HG03095 (cell line): ENCODE measurements at regions not wholly inside any gene's neighbourhood (a gene's known extent, or its start where the extent isn't known, plus 50 kb on each side); places are given as distances from the start of the nearest gene placed in this dataset.
"Not testable (repeated sequence)": the region's sequence is repeated elsewhere in the genome, so short reads cannot be mapped to it uniquely, and the experiment has no call there.

Experiments used
- ATAC-seq: cut with Tn5 transposase; IDR thresholded peaks from one replicate; pipeline ENCODE4 v1.9.1; 2021; ENCODE audit warnings: moderate library complexity; ENCODE audit not compliant: unreplicated experiment

DNA sequence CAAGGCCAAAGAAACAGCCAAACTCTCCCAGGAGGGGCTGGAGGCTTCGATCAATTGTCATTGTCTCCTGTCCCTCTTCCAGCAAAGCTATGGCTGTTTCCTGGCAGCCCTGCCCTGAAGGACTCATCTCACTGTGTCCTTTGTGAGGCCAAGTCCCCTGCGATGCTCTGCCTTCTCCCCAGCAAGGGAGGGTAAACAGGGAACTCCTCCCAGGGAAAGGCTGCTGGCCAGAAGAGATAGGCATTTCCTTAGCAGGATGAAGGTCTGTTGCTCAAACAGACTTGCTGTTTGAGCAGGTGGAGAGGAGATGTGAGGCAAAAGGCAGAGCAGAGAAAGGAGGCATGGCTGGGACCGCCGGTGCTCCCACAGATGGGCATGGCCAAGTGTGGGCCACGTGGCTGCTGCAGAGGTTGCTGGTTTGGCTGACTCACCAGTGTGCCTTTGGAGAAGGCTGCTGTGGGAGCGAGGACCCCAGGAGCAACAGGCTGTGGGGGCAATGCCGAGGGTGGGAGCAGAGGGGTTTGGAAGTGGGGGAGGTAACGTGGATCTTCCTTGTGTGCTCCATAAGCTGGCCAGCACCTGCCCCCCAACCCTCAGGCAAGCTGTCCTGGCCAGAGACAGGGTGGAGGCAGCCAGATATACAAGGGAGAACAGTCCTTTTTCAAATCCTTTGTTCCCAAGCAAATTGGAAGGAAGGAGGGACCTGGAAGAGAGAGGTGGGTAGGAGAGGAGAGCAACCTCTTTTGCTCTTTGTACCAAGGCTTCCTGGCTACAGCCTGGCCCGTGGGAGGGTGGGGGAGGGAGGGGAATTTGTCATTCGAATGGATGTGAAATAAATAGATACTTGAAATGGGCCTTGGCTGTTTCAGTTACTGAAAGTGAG is 449.8 kb downstream of the SIPA1L2 start:
- ATAC-seq, result no peak

- no peak for ATAC-seq
Observed at GRCh38 chr1:232178191-232178590, 451.7 kb downstream of the SIPA1L2 start.

GRCh38 chr1:232177438-232177837 is 452.5 kb downstream of the SIPA1L2 start:
- no peak for ATAC-seq

DNA sequence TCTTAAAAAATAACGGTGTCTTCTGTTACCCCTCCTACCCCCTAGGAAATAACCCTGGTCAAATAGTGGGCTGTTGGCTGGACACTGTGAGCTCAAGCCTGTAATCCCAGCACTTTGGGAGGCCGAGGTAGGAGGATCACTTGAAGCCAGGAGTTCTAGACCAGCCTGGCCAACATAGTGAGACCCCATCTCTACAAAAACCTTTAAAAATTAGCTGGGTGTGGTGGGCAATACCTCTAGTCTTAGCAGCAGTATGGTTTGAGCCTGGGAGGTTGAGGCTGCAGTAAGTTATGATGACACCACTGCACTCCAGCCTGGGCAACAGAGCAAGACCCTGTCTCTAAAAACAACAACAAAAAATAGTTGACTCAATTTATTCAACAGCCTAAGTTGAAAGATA is 453.7 kb downstream of the SIPA1L2 start:
- ATAC-seq, result no peak

DNA sequence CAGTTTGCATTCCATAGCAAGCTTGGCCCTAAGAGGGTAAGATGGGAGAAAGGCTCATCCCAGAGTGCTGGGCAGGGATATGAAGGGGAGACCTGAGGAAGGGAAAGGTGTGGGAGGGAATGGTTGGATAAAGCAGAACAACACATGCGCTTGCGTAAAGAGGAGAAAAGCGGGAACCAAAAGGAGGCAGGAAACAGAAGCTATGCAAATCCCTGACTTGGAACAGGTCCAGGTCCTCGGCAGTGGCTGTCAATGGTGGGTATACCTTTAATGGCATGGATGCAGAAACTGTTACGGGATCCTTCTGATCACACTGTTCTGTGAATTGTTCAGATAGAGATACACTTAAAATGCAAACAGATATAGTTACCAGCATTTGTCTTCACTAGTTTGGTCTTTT is 455.6 kb downstream of the SIPA1L2 start:
- no peak for ATAC-seq

DNA sequence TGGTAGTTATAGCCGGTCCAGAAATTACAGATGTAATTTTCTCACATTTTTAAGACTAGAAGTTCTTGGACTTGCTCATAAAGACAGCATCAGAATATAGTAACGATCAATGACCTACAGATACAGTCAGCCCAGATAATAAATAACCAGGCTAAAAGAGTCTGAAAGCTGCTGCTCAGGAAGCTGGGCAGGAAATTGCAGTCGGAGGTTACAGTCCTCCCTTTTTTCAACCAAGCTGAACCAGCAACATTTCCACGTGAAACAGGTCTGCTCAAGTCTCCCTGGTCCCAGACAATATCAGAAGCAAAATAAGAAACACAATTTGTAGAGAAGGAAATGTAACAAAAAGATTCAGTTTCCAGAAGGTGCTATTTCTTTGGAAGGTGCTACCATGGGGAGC is 457.4 kb downstream of the SIPA1L2 start:
- ATAC-seq, result no peak

GRCh38 chr1:232170909-232171308 is 459.0 kb downstream of the SIPA1L2 start:
- no peak for ATAC-seq

DNA sequence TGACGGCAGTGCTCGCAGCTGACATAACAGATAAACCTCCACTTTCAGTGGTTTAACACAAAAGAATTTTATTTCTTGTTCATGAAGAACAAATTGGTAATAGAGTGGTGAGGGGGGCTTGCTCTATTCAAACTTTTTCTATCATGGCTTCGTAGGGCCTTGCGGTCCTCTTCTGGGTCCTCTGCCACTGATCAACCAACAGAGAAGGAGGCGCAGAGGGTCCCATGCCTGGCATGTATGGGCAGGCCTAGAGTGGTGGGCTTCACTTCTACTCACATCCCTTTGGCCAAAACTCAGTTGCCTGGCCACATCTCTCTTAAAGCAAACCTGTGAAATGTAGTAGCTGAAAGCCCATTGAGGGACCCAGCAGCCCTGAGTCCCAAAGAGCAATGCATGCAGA is 460.5 kb downstream of the SIPA1L2 start:
- no peak for ATAC-seq

- no peak for ATAC-seq
Observed at GRCh38 chr1:232168508-232168907, 461.4 kb downstream of the SIPA1L2 start.

- ATAC-seq, result no peak
Observed at GRCh38 chr1:232166942-232167341, 463.0 kb downstream of the SIPA1L2 start.

DNA sequence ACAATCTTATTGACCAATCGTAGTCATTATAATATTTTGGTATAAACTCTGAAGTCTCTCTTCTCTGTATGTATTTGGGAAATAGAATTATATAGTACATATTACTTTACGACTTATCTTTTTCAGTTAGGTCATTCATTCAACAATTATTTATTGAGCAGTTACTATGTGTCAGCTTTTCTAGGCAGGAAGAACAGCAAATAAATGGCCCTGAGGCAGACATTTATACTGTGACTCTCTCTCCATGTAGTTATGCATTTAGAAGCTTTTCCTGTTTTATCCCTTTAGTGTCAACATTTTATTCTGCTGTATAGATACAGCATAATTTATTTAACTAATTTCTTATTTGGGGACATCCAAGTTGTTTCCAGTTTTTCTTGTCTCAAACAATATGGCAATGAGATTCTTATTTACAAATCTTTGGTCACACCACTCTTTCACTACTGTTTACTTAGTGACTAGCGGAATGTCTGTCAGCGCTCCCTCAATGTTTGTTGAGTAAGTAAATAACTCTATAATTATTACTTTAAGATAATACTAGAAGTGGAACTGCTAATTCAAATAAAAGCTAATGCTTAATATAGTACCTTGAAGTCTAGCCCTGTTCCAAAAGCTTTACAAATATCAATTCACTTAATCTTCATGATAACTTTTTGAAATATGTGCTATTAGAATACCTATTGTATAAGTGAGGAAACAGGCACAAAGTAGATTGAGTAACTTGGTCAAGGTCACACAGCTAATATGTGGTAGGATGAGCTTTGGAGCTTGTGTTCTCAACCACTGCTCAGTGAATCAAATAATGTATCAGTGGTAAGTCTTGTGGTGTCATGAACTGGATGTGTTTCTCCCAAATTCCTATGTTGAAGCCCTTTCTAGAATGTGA is 465.6 kb downstream of the SIPA1L2 start:
- no peak for ATAC-seq

GRCh38 chr1:232163533-232163932 is 466.4 kb downstream of the SIPA1L2 start:
- no peak for ATAC-seq

GRCh38 chr1:232162001-232162400 is 467.9 kb downstream of the SIPA1L2 start:
- no peak for ATAC-seq

DNA sequence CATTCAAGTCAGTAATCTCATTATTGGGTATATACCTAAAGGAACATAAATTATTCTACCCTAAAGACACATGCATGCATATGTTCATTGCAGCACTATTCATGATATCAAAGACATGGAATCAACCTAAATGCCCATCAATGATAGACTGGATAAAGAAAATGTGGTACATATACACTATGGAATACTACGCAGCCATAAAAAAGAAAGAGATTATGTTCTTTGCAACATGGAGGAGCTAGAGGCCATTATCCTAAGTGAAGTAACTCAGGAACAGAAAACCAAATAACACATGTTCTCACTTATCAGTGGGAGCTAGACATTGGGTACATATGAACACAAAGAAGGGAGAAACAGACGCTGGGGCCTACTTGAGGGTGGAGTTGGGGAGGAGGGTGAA is 471.4 kb downstream of the SIPA1L2 start:
- ATAC-seq, result not testable (repeated sequence)

DNA sequence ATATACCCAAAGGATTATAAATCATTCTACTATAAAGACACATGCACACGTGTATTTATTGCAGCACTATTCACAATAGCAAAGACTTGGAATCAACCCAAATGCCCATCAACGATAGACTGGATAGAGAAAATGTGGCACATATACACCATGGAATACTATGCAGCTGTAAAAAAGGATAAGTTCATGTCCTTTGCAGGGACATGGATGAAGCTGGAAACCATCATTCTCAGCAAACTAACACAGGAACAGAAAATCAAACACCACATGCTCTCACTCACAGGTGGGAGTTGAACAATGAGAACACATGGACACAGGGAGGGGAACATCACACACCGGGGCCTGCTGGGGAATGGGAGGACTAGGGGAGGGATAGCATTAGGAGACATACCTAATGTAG is 473.9 kb downstream of the SIPA1L2 start:
- not testable (repeated sequence) for ATAC-seq

- ATAC-seq, result no peak
Observed at GRCh38 chr1:232153652-232154051, 476.3 kb downstream of the SIPA1L2 start.

GRCh38 chr1:232150770-232151548 is 479.0 kb downstream of the SIPA1L2 start:
- no peak for ATAC-seq

DNA sequence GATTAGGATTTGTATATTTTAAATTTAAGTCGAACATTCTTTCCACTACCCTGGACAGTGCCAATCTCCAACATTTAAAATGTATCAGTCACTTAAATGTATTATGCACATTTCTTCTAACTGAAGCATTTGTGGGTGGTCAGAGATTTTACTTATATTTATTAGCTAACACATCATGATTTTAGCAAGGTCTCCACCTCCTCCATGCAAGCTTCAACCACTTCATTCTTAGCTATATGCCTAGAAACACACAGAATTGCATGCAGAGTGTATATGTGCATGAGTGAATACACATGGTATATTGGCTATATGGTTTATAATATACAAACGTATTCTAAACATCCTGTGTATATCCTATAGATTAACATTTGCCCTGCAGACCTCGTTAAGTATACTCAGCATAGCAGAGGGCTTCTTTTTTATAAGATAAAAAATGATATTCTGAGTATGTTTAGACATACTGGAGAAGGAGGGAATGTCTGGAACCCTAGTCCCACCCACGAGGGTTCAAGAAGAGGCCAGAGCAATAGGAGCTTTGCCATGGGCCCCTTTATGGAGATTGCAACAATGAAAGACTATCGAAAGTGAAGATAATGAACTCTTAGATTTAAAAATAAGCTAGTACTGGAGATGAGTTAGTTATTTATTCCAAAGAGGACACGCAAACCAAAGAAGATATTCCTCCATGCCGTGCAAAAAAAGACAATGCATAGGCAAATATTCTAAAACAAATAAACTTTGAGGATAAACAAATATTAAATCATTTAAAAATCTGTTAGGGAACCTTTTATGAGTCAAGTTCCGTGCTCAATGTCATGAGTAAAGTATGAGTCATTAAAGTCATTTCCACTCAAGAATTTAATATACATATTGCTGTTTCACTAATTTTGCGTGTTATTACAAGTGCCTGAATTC is 480.4 kb downstream of the SIPA1L2 start:
- no peak for ATAC-seq

DNA sequence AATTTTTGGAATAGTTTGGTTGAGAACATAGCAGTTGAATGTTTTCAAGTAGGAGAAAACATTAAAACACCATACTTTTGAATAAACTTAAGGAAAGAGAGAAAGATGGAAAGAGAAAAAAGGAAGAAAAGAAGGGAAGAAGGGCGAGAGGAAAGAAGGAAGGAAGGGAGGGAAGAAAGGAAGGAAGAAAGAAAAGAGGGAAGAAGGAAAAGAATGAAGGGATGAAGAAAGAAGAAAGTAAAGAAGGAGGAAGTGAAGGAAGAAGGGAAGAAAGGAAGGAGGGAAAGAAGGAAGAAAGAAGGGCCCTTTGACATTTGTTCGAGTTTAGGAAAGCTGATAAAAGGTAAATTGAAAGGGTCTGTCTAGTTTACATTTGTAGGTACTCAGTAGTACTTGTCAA is 482.7 kb downstream of the SIPA1L2 start:
- ATAC-seq, result no peak

DNA sequence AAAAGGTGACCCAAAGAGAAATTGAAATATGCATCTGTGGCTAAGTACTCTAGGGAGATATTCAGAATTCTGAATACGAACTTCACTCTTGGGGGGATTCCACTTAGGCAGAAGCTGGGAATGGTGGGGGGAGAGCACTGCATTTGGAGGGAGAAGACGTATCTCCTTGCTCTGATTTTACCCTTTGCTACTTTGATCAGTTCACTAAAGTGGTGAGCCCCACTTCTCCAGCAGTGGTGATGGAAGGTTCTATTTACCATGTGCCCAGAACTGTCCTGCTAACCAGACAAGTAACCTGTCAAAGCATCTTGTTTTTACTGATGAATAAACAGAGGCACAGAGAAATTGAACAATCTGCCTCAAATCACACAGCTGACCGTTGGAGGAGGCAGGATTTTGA is 483.4 kb downstream of the SIPA1L2 start:
- ATAC-seq, result no peak
